Activated CD4-positive, alpha-beta T cell treated with anti-CD3 and anti-CD28 coated beads for 4 hours (primary cell): ENCODE measurements at regions not wholly inside any gene's neighbourhood (a gene's known extent, or its start where the extent isn't known, plus 50 kb on each side); places are given as distances from the start of the nearest gene placed in this dataset.
"Not testable (repeated sequence)": the region's sequence is repeated elsewhere in the genome, so short reads cannot be mapped to it uniquely, and the experiment has no call there.

Experiments used
- DNase-seq, 2 donors: peaks; one replicate each; pipeline ENCODE4 v3.0.0-alpha.2; 2020

GRCh38 chr15:30195355-30196008, 60.6 kb downstream of the GOLGA8T start:
- peak; percentile 4 for DNase-seq

- DNase-seq: peak; percentile 27 to 28
These were observed 61.1 kb downstream of the GOLGA8T start for GRCh38 chr15:30196009-30196375.

- not testable (repeated sequence) for DNase-seq
These were observed 61.9 kb downstream of the GOLGA8T start for GRCh38 chr15:30196769-30197168.

GRCh38 chr15:30201517-30201916, 66.7 kb downstream of the GOLGA8T start:
- DNase-seq: not testable (repeated sequence)

GRCh38 chr15:30213733-30214132, 78.9 kb downstream of the GOLGA8T start:
- not testable (repeated sequence) for DNase-seq

GRCh38 chr15:30221803-30222202, 87.0 kb downstream of the GOLGA8T start:
- not testable (repeated sequence) for DNase-seq

GRCh38 chr15:30222798-30223591, 88.1 kb downstream of the GOLGA8T start:
- DNase-seq: not testable (repeated sequence)

- DNase-seq: not testable (repeated sequence)
These were observed 90.5 kb downstream of the GOLGA8T start for GRCh38 chr15:30225233-30225891.

- not testable (repeated sequence) for DNase-seq
These were observed 126.7 kb downstream of the GOLGA8T start for GRCh38 chr15:30261432-30262141.

- DNase-seq: not testable (repeated sequence)
These were observed 127.2 kb downstream of the GOLGA8T start for GRCh38 chr15:30262142-30262460.

- DNase-seq: not testable (repeated sequence)
These were observed 129.1 kb downstream of the GOLGA8T start for GRCh38 chr15:30264000-30264399.

GRCh38 chr15:30295150-30295844, 98.0 kb downstream of the CHRFAM7A start:
- not testable (repeated sequence) for DNase-seq

- not testable (repeated sequence) for DNase-seq
These were observed 89.4 kb downstream of the CHRFAM7A start for GRCh38 chr15:30303968-30304367.
